HepG2 (cell line): ENCODE measurements at regions not wholly inside any gene's neighbourhood (a gene's known extent, or its start where the extent isn't known, plus 50 kb on each side); places are given as distances from the start of the nearest gene placed in this dataset.

Experiments
- CC2D1A ChIP-seq: sonication (generic); formaldehyde crosslinking; IDR thresholded peaks from 2 replicates; pipeline ENCODE4 v1.8.1; 2023; ENCODE audit warnings: mild to moderate bottlenecking, missing genetic modification reagents
- E2F1 ChIP-seq: sonication (generic); formaldehyde crosslinking; IDR thresholded peaks from 2 replicates; pipeline ENCODE4 v1.5.0; 2020; ENCODE audit warnings: missing genetic modification reagents
- FOXM1 ChIP-seq: sonication (generic); formaldehyde crosslinking; IDR thresholded peaks from 2 replicates; pipeline ENCODE4 v1.5.0; 2020; ENCODE audit warnings: missing genetic modification reagents
- GABPA ChIP-seq, 2 experiments: IDR thresholded peaks; 2 replicates each; pipeline ENCODE4 v1.6.1; 2011 to 2016; ENCODE audit warnings: low read depth in 2 of 2, low read length in 1 of 2, missing biosample characterization in 1 of 2, missing genetic modification characterization in 1 of 2
- IRF2 ChIP-seq: IDR thresholded peaks from 2 replicates; pipeline ENCODE4 v1.6.1; 2018; ENCODE audit warnings: missing genetic modification reagents, missing compliant biosample characterization
- MAFG ChIP-seq: sonication (generic); formaldehyde crosslinking; IDR thresholded peaks from 2 replicates; pipeline ENCODE4 v1.5.1; 2020; ENCODE audit warnings: mild to moderate bottlenecking, missing genetic modification reagents
- MLLT10 ChIP-seq: sonication (generic); formaldehyde crosslinking; IDR thresholded peaks from 2 replicates; pipeline ENCODE4 v1.4.0; 2020; ENCODE audit warnings: missing genetic modification reagents
- PREB ChIP-seq: sonication (generic); formaldehyde crosslinking; IDR thresholded peaks from 2 replicates; pipeline ENCODE4 v1.4.0; 2020; ENCODE audit warnings: missing genetic modification reagents
- SNRNP70 ChIP-seq: fragments of 200-400 bp; formaldehyde crosslinking; IDR thresholded peaks from 2 replicates; pipeline ENCODE4 v1.6.1; 2017; ENCODE audit warnings: mild to moderate bottlenecking, low read depth, low read length, moderate library complexity
- ZNF33A ChIP-seq: sonication (generic); formaldehyde crosslinking; IDR thresholded peaks from 2 replicates; pipeline ENCODE4 v1.5.1; 2020; ENCODE audit warnings: missing genetic modification reagents, mild to moderate bottlenecking, moderate library complexity, borderline replicate concordance
- TF ChIP-seq, protein P1 (sequence below): sonication (generic); formaldehyde crosslinking; IDR thresholded peaks from 2 replicates; pipeline ENCODE4 v1.5.0; 2020; ENCODE audit warnings: mild to moderate bottlenecking, missing genetic modification reagents, moderate library complexity
- TF ChIP-seq, protein P2 (sequence below): sonication (generic); formaldehyde crosslinking; IDR thresholded peaks from 2 replicates; pipeline ENCODE4 v1.4.0; 2020; ENCODE audit warnings: missing genetic modification reagents

- TF ChIP-seq ZNF33A (CRISPR knock-in tag) (no peak), FOXM1 (CRISPR knock-in tag) (no peak), SNRNP70 (no peak), CC2D1A (CRISPR knock-in tag) (no peak), IRF2 (CRISPR knock-in tag) (no peak), PREB (CRISPR knock-in tag) (no peak), MAFG (CRISPR knock-in tag) (no peak), GABPA (IDR thresholded peaks at IDR 0.05; ENCODE audit: low read depth, low read length) (no peak), GABPA (CRISPR knock-in tag; IDR thresholded peaks at IDR 0.05; ENCODE audit: low read depth) (no peak), E2F1 (CRISPR knock-in tag) (no peak), MLLT10 (CRISPR knock-in tag) (no peak)
- TF ChIP-seq, protein P1, sequence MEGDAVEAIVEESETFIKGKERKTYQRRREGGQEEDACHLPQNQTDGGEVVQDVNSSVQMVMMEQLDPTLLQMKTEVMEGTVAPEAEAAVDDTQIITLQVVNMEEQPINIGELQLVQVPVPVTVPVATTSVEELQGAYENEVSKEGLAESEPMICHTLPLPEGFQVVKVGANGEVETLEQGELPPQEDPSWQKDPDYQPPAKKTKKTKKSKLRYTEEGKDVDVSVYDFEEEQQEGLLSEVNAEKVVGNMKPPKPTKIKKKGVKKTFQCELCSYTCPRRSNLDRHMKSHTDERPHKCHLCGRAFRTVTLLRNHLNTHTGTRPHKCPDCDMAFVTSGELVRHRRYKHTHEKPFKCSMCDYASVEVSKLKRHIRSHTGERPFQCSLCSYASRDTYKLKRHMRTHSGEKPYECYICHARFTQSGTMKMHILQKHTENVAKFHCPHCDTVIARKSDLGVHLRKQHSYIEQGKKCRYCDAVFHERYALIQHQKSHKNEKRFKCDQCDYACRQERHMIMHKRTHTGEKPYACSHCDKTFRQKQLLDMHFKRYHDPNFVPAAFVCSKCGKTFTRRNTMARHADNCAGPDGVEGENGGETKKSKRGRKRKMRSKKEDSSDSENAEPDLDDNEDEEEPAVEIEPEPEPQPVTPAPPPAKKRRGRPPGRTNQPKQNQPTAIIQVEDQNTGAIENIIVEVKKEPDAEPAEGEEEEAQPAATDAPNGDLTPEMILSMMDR (CRISPR knock-in tag), result no peak
- TF ChIP-seq, protein P2, sequence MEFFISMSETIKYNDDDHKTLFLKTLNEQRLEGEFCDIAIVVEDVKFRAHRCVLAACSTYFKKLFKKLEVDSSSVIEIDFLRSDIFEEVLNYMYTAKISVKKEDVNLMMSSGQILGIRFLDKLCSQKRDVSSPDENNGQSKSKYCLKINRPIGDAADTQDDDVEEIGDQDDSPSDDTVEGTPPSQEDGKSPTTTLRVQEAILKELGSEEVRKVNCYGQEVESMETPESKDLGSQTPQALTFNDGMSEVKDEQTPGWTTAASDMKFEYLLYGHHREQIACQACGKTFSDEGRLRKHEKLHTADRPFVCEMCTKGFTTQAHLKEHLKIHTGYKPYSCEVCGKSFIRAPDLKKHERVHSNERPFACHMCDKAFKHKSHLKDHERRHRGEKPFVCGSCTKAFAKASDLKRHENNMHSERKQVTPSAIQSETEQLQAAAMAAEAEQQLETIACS (CRISPR knock-in tag), result no peak
Observed at GRCh38 chr3:34183114-34183513, 384.7 kb downstream of the PDCD6IP start.
